ENCODE measurements at regions not wholly inside any gene's neighbourhood (a gene's known extent, or its start where the extent isn't known, plus 50 kb on each side); places are given as distances from the start of the nearest gene placed in this dataset.

DNA sequence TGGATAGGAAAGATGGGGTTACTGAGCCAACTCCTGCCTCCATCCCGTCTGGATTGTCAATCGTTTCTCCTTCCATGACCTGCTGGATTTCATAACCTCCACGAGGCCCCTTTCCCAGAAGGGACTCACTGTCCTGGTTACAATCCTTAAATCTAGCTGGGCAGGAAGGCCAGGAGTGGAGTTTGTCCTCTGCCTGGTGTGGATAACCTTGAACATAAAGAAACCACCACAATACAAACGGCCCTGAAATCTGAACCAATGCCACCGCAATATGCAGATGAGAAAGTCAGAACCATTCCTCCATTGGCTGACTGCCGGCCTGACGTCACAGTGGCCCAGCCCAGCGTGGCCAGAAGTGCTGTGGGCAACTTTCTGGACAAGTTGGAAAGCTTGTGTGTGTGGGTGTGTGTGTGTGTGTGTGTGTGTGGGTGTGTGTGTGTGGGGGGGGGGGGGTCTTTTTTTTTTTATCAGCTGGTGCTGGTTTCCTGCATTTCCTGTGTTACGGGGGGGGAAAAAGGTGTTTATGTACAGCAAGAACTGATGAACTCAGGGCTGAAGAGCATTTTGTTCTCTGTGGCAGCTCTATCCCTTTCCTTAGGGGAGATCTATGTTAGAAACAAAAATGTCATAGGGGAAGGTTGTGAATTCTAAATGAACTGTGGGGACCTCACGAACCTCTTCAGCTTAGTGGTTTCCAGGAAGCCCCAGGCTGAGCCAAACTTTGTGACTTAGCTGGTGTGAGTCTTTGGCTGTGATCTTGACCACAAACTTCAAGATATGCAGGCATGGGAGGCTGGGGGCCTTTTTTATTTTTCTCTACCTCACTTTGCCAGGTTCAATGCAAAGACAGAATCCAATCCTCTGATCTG is 81.6 kb upstream of the MED13L start:
- DNase-seq = peak; percentile 37 to 88 (median 71)
- intact Hi-C loops (cut with DNase I) = no loop called here

DNA sequence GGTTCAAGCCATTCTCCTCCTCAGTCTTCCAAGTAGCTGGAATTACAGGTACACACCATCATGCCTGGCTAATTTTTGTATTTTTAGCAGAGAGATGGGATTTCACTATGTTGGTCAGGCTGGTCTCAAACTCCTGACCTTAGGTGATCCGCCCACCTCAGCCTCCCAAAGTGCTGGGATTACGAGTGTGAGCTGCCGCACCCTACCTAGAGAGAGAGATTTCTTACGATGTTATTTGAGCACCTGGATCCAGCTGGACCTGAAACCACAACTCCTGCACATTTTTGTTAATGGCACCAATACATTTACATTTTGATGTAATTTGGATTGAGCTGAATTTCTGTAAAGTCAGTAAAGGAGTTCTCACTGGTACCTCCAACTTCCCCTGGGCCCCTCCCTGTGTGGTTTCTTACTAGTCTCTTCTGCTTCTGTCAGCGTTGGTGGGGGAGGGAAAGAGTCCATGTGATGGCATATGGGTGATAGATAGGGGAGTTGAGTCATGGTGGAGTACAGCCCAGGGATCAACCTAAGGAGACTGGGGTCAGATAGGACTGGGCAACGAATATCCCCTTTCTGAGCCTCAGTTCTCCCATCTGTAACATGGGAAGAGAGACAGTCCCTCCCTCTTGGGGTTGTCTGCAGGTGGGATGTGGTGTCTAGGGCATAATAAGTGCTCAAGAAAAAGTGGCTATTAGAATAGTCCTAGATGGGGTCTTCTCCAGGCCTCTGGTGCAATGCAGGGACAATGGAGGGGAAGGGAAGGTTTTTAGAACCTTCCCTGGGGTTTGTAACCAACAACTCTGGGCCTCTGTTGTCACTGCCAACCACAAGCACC is 83.3 kb upstream of the MED13L start:
- DNase-seq = no peak
- intact Hi-C loops (cut with DNase I) = no loop called here

DNA sequence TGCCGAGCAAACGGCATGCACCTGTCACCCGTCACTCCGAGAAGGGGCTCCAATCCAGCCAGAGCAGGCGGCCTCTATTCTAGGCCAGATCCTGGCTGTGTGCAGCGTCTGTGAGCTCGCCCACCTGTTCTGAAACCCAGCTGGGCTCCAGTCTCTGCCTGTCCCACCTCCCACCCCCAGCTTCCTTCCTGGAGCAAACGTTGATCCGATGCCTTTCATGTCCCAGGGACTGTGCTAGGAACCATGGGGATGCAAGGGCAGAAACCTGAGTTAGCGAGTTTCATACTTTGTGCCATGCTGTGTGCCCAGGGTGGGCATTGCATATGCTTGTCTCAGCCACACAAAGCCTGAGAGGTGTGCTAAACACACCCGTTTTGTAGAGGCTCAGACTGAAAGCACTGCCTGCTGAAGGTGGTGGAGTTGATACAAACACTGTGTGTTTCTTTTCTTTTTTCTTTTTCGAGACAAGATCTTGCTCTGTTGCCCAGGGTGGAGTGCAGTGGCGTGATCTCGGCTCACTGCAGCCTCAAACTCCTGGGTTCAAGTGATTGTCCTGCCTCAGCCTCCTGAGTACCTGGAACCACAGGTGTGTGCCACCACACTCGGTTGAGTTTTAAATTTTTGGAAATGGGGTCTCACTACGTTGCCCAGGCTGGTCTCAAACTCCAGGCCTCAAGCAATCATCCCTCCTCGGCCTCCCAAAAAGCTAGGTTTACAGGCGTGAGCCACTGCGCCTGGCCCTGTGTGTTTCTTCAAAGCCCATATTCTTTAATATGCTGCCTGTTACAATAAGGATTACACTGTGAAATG is 84.1 kb upstream of the MED13L start:
- intact Hi-C loops (cut with DNase I) = no loop called here
- DNase-seq = no peak

DNA sequence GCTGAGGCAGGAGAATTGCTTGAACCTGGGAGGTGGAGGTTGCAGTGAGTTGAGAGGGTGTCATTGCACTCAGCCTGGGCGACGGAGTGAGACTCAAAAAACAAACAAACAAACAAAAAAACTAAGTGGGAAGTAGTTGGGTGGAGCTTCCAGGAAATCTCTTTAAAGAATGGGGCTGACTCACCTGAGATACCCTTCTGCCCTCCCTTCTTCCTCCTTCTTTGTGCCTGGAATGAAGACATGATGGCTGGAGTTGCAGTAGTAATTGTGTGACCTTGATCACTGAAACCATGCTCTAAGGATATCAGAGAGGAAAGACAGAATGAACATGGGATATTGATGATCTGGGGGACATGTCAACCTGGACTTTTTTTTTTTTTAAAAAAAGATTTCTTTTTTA is 87.6 kb upstream of the MED13L start:
- no peak for DNase-seq
- intact Hi-C loops (cut with DNase I) = no loop called here

DNA sequence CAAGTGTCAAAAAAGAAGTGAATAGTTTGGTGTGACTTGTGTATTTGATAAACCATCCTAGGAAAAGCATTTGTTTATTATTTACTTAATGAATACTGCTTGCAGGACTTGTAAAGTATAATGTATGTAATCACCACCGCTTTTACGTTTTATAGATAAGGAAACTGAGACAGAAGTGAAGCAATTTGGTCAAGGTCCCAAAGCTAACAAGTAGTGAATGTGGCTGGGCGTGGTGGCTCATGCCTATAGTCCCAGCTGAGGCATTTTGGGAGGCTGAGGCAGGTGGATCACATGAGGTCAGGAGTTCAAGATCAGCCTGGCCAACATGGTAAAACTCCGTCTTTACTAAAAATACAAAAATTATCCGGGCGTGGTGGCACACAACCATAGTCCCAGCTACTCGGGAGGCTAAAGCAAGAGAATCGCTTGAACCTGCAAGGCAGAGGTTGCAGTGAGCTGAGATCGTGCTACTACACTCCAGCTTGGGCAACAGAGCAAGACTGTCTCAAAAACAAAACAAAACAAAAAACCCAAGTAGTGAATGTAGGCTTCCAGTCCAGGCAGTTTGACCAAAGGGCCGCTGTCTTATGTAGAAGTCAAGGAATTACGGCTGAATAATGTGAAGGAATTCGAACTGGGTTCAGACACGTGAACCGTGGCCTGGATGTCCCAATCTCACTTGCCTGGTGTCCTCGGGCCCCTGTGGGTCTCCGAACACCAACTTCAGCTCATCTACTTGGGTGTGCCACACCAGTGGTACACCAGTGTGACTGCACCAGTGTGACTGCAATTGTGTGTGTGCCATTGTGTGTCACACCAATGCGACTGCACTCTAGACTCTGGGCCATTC is 88.3 kb upstream of the MED13L start:
- intact Hi-C loops (cut with DNase I) = no loop called here
- DNase-seq = no peak

DNA sequence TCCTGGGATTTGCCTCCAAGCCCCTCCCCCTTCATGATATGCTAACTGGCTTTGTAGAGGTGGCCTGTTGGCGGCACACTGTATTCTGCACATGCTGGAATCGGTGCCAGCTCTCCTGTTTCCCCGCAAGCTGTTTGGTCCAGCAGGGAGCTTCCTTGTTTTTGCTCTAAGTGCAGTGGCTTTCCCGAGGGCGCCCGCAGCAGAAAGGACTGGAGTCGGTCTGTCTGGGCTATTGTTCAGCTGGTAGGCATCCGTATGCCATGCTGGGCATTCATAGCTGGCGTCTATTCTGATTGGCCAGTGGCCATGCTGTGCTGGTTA is 88.9 kb upstream of the MED13L start:
- peak in 4 of 42 donors; percentile 10 to 14 (median 11) for DNase-seq
- intact Hi-C loops (cut with DNase I) = no loop called here

DNA sequence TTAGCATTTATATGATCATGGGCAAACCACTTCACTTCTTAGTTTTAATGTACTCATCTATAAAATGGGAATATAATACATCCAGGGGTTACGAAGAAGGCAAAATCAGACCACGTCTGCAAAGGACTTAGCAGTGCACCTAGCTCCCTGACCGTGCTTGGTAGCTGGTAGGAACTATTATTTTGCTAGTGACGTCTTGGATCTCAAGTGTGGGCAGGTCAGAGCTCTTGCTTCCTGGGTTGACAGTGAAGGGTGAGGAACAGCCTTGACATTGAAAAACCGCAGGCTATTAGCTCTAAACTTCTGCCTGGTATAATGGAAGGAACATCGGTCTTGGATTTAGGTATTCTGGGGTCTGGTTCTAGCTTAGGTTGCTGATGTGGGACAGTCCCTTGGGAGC is 89.3 kb upstream of the MED13L start:
- DNase-seq = no peak
- intact Hi-C loops (cut with DNase I) = no loop called here

DNA sequence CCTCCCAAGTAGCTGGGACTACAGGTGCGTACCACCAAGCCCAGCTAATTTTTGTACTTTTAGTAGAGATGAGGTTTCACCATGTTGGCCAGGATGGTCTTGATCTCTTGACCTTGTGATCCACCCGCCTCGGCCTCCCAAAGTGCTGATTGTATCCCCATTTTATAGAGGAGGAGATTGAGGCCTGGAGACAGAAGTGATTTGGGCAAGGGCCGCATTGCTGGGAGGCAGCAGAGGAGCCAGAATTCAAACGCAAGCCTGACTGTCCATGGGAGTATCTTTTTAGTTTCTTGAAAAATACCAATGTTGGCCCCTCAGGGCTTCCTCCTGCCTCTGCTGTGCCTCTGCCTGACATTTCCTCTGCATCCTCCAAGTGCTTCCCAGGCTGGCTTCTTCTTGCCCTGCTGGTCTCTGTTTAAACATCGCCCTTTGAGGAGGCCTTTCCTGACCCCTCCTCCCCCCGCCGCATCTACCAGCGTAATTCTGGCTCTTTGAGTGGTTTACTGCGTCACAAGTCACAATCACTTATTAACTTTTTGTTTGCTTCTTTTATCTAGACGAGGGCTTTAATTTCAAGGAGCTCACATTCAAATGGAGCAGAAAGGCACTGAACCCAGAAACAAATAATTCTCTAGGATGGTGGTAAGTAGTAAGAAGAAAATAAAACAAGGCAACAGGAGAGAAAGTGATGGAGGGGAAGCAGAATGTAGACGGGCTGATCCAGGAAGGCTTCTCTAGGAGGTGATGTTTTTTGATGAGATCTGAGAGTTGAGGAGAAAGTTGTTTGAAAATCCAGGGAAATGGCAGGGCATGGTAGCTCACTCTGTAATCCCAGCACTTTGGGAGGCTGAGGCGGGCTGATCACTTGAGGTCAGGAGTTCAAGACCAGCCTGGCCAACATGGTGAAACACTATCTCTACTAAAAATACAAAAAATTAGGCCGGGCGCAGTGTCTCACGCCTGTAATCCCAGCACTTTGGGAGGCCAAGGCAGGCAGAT is 91.0 kb upstream of the MED13L start:
- no peak for DNase-seq
- intact Hi-C loops (cut with DNase I) = no loop called here

DNA sequence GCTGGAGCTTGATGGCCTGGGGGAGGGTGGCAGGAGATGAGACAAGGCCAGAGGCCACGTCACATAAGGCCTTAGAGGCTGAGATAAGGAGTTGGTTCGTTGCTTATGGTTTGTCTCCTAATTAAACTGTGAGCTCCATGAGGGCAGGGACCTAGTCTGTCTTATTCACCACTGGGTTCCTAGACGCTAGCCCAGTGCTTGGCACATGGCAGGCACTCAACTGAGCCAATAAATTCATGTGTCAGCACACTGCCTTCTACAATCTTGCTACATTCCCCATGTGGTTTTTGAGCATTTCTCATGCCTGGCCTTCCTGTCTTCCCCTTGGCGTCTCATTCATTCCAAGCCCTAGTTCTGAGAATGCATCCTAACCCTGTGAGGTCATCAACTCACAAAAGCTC is 92.5 kb upstream of the MED13L start:
- DNase-seq = no peak
- intact Hi-C loops (cut with DNase I) = no loop called here

DNA sequence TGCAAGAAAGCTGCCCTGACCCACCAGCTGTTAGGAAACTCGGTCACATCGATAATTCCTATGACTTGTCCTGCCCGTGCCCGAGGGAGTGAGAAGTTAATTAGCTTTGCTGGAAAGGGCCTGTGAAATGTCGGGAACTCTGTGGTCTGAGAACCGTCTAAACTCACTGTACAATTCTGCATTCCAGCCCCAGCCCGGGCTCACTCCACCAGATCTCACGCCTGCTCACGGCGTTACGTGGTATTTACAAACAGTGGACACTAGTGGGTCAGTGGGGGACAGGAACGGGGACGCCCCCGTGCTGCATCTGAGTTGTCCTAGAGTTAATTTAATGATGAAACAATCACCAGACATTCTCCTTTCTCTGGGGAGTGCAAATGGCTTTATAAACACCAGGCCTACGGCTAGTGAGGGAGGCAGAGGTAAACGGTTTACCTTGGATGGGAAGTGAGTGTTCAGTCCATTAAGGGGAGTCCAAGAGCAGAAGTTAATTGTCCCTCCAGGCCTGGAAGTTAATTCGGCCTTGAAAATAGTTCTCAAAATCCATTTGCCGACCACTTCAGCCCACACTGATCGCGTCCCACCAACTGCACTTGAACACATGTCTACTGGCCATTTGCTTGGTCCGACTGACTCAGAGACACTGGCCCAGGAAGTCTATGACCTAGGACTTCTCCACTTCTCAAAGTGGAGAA is 93.5 kb upstream of the MED13L start:
- no peak for DNase-seq
- intact Hi-C loops (cut with DNase I) = no loop called here

DNA sequence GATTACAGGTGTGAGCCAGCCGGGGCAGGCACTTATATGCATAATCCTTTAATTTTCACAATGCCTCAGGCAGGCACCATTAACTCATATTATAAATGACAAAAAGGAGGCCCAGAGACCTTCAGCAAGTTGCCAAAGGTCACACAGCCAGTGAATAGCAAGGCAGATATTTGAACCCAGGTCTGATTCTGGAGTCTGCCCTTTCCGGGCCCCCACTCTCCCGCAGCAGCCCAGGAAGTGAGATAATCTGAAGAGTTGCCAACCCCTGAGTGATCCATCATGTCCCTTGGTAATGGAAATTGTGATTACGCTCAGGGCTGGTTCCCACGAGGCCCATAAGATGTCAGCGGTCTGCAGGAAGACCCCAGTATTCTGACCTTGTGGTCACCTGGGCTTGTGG is 95.3 kb upstream of the MED13L start:
- DNase-seq = no peak
- intact Hi-C loops (cut with DNase I) = no loop called here

DNA sequence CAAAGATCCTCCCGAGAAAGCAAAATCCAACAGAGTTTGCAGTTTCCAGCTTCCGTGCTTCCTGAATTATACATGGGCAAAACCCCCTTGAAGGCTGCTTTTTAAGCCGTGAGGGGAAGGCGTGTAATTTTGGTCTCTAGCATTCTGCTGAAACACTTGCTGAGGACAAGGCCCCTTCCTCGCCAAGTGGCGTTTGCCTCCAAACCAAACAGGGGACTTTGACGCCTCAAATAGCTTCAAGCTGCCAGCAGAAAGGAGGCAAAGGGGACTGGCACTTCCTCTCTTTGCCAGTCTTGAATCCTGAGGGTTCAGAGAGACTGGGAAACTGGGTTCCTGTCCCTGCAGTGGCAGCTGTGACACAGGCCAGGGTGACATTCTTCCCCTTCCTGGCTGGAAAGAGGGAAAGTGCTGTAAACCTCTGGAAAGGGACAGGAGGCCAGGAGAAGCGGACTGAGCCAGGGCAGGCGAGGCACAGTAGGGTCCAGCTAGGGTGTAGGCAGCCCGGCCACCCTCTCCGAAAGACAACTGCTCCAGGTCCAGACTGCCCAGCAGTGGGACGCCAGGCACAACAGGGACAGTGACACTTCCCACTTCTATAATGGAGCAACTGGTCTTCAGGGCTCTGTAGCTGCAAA is 96.2 kb upstream of the MED13L start:
- DNase-seq = no peak
- intact Hi-C loops (cut with DNase I) = no loop called here

DNA sequence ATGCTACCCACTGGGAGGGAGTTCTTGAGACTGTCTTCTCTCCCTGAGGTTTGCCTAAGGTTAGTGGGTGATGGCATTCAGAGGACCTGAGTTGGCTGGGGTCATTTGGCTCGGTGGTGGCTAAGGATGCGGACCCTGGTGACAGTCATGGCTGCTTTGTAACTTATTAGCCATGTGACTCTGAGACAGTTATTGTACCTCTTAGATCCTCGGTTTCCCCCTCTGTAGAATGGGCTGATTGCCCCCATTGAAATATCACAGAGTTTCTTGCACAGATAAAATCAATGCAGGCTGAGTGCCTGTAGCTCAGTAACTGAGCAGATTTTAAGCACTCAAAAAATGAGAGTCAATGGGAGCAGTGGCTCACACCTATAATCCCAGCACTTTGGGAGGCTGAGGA is 96.7 kb upstream of the MED13L start:
- no peak for DNase-seq
- intact Hi-C loops (cut with DNase I) = no loop called here

DNA sequence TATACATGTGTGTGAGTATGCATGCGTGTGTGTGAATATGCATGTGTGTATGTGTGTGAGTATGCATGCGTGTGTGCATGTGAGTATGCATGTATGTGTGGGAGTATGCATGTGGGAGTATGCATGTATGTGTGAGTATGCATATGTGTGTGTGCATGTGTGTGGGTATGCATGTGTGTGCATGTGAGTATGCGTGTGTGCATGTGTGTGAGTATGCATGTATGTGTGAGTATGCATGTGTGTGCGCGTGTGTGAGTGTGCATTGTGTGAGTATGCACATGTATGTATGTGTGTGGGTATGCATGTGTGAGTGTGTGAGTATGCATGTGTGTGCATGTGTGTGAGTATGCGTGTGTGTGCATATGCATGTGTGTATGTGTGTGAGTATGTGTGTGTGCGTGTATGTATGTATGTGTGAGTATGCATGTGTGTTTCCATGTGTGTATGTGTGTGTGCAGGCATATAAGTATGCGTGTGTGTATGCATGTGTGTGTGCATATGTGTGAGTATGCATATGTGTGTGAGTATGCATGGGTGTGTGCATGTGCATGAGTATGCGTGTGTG is 97.9 kb upstream of the MED13L start:
- intact Hi-C loops (cut with DNase I) = no loop called here
- DNase-seq = no peak

DNA sequence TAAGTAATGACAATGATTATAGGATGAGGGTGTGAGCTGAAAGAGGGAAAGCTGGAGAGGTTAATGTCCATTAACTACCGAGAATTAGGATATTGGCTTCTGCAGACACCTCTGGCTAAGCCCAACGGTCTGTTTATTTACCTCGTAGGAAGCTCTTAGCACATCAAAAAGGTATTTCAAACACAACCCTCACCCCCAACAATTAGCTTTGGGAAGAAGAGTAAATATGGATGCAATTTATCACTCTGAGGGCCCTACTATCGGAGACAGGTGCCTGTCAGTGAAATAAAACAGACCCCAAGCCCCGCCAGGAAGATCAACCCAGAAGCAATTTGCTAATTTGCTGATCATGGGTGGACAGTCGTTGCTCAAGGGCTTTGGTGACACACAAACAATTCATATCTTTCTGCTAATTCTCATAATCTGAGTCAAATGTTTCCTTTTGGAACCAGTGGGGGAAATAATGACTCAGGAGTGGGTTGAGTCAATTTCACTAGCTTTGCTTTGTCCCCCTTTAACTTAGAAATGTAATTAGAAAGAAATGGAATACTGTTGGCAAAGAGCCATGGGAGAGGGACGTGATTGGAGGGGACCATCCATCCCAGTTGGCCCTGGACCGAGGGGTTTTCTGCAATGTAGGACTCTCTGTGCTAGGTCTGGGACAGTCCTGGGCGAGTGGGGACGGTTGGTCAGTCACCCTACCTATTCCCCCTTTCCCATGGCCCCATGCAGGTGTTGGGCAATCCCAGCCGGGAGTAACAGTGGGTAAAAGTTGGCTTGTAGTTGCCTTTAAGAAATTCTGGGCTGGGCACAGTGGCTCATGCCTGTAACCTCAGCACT is 99.1 kb upstream of the MED13L start:
- no peak for DNase-seq
- intact Hi-C loops (cut with DNase I) = no loop called here
